HFF-Myc (cell line): ENCODE measurements at regions not wholly inside any gene's neighbourhood (a gene's known extent, or its start where the extent isn't known, plus 50 kb on each side); places are given as distances from the start of the nearest gene placed in this dataset.

Experiments
- DNase-seq: peaks from one replicate; pipeline ENCODE4 v3.0.0-alpha.2; 2011; ENCODE audit warnings: low read depth; ENCODE audit errors: extremely low read depth
- H3K4me3 ChIP-seq: replicated peaks from 2 replicates; pipeline ENCODE4 v1.5.1; 2011; ENCODE audit warnings: low read depth, mild to moderate bottlenecking, control low read depth, low read length
- TF ChIP-seq, protein P1 (sequence below): IDR thresholded peaks from 2 replicates; pipeline ENCODE4 v1.5.1; 2012; ENCODE audit warnings: mild to moderate bottlenecking, low read depth, low read length, control low read depth; ENCODE audit errors: missing control alignments

DNA sequence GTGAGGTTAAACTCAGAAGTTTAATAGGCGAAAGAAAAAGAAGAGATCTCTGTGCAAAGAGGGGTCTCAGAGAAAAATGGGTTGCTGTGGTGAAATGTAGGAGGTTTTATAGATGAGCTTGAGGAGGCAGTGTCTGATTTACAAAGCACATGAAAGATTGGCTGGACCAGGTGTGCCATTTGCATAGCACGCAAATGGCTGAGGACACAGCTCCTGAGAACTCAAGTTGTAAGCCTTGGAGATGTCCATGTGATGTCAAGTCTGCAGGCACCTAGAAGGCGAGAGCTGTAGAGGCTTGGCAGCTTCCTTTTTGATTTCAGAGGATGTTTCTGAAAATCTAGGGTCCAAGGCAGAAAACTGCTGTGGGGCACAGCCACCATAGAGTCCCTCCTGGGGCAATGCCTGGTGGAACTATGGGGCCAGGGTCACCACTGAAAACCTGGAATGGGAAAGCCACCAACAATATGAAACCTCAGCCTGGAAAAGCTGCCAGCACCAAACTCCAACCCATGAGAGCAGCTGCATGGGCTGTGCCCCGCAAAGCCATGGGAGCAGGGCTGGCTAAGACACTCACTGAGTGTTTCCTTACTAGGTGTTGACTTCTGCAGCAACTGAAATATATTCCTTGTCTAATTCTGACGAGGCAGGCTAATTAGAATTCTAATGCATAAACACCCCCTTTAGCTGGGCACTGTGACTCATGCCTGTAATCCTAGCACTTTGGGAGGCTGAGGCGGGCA, 96.9 kb upstream of the TNS3 start:
- no peak overlapping the region for H3K4me3 ChIP-seq
- no peak for DNase-seq
- TF ChIP-seq, protein P1, sequence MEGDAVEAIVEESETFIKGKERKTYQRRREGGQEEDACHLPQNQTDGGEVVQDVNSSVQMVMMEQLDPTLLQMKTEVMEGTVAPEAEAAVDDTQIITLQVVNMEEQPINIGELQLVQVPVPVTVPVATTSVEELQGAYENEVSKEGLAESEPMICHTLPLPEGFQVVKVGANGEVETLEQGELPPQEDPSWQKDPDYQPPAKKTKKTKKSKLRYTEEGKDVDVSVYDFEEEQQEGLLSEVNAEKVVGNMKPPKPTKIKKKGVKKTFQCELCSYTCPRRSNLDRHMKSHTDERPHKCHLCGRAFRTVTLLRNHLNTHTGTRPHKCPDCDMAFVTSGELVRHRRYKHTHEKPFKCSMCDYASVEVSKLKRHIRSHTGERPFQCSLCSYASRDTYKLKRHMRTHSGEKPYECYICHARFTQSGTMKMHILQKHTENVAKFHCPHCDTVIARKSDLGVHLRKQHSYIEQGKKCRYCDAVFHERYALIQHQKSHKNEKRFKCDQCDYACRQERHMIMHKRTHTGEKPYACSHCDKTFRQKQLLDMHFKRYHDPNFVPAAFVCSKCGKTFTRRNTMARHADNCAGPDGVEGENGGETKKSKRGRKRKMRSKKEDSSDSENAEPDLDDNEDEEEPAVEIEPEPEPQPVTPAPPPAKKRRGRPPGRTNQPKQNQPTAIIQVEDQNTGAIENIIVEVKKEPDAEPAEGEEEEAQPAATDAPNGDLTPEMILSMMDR = no peak

DNA sequence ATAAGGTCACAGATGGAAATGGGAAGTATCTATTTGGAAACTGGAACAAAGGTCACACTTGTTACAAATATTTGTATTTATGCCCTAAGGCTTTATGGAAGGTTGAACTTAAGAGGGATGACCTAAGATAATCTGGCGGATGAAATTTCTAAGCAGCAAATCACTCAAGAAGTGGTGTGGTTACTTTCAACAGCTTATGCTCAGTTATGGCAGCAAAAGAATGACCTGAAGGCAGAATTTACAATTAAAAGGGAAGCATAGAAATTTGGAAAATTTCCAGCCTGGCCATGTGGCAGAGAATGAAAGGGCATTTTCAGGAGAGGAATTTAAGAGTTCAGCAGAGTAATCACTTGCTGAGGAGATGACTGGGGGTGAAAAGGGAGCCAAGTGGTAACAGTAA, 95.8 kb upstream of the TNS3 start:
- DNase-seq = no peak
- TF ChIP-seq, protein P1 = no peak
- H3K4me3 ChIP-seq = no peak overlapping the region

DNA sequence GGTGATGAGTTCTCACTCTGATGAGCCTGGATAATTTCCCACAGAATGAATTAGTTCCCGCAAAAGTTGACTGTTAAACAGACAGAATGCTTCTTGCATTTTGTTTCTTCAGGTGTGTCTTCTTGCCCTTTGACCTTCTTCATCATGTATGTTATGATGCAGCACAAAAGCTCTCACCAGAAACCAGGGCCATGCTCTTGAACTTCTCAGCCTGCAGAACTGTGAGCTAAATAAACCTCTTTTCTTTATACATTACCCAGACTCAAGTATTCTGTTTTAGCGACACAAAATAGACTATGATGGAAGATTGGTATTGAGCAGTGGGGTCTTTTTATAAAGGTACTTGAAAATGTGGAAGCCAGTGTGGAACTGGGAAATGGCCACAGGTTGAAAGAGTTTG, 95.2 kb upstream of the TNS3 start:
- DNase-seq = no peak
- H3K4me3 ChIP-seq = no peak overlapping the region
- TF ChIP-seq, protein P1 = no peak

DNA sequence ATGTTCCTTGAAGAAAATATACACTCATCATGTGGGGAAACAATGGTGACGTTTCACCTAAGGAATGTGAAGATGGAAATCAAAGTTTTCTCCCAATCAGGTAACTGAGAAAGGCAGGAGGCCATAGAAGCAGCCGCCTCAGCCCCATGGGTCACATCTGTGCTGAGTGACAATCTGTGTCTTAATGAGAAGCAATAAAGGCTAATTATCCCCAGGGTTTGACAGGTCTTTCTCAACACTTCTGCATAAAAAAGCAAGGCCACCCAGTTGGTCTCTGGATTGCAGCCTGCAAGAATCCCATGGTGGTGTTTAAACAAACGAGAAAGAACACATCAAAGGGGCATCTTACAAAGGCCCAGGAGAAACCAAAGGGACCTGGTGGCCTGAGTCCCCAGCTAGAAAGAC, 91.1 kb upstream of the TNS3 start:
- TF ChIP-seq, protein P1 = no peak
- H3K4me3 ChIP-seq = no peak overlapping the region
- no peak for DNase-seq

DNA sequence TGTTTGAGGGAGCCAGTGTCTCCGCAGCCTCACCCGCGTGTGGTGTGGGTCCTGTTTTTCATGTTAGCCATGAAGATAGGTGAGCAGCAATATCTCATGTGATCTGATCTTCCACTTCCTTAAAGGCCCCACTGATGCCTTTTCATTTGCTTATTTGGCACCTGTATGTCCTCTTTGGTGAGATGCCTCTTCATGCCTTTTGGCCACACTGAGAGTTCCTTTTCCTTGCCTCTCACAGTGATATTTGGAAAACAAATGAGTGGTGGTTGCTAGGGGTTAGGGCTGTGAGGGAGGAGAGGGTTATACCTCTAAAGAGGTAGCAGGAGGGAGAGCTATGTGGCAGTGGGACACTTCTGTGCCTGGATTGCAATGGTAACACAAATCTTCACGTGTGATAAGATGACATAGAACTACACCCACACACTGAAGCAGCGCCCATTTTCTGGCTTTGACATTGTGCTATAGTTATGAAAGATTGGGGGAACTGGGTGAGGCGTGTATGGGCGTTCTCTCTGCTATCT, 90.4 kb upstream of the TNS3 start:
- H3K4me3 ChIP-seq = no peak overlapping the region
- no peak for DNase-seq
- TF ChIP-seq, protein P1 = no peak

DNA sequence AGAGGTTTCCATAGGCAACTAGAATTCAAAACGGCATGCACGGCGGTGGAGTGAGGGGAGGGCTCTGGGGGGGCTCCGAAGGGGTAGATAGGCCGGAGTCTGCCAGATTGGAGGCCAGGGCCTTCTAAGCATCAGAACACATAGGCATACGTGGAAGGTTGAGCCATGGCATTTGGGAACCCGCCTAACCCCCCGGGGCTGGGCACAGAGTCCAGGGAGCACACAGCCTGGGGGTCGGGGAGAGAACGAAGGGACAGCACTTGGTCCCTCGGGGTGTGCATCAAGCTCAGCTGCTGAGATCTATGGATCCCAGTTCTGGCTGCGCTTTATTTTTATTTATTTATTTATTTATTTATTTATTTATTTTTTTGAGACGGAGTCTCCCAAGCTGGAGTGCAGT, 89.4 kb upstream of the TNS3 start:
- TF ChIP-seq, protein P1 = no peak
- no peak overlapping the region for H3K4me3 ChIP-seq
- DNase-seq = no peak
